NK-92 (cell line): ENCODE measurements at regions not wholly inside any gene's neighbourhood (a gene's known extent, or its start where the extent isn't known, plus 50 kb on each side); places are given as distances from the start of the nearest gene placed in this dataset.

Experiments
- DNase-seq: peaks from one replicate; lab custom pipeline; 2025; ENCODE audit not compliant: unreplicated experiment; lab: John Stamatoyannopoulos, UW

GRCh38 chr1:14511796-14512585 lies 86.5 kb upstream of the KAZN start:
- no peak for DNase-seq

DNA sequence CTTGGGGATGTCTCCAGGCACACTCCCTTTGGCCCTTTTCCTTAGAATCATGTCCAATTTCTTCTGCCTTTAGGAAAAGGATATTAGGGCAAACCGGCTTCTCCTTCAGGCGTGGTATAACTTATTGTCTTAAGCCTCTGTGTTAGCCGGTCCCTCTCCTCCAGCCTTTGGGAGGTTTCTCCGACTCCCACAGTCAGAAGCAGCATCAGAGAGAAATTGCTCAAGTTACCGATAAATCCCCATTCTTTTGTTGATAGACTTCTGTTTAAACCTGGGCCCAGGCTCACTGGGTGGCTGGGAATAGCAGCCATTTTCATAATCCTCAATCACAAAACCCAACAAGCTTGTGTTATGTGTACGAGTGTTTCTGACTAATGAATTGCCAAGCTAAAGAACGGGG lies 85.4 kb upstream of the KAZN start:
- no peak for DNase-seq

GRCh38 chr1:14514739-14515138 lies 83.7 kb upstream of the KAZN start:
- DNase-seq = no peak

DNA sequence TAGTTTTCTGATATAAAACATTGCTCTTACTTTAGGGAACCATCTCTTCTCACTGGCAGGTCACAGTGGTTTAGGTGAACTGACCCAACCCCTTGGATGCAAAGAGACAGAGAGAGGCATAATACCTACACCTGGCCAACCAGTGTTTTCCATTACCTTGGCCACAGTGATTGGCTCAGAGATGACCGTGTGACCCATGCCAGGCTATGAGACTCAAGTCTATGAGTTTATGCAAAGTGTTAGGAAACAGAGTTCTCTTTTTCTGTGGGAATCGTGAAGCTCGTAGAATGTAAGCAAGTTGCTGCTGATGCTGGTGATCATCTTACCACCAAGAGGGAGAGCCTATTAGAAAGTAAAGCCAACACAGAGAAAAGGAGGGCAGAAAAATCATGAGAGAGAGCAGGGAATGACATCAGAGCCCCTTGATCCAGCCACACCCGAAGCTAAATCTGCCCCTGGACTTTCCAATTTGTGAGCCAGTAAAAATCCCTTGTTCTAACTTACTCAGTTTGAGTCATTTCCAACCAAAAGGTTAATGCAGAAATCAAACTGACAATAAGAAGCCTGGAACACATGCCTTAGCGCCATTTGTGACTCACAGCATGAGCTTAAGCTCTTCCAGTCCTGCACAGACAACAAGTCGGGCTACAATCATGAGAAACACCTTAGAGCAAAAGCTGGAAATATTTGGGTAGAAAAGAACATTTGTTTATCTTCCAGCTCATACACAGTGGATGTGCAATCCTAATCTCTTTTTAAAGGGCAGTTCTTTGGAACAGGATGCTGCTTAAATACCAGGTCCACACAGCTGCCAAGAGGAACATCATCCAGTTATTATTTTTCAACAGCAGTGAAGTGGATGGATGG lies 81.3 kb upstream of the KAZN start:
- no peak for DNase-seq

- no peak for DNase-seq
These were observed 80.7 kb upstream of the KAZN start for GRCh38 chr1:14517841-14518180.

DNA sequence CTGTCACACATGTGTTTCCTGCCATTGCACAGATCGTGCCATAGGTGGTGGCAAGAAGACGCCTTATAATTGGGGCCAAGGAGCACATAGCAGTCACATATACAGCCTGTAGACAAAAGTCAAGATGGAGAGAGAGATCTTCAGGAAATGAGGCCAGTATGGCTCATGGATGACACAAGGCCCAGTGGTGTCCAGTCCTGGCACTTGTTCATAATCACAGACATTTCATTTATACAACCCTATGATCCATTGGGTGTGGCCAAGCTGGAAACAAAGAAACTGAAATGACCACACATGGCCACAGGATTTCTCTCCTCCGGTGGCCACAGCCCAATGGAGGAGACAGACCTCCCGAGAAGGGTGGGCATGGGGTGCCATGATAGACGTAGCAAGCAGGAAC lies 78.5 kb upstream of the KAZN start:
- no peak for DNase-seq

GRCh38 chr1:14520514-14521163 lies 77.8 kb upstream of the KAZN start:
- no peak for DNase-seq

GRCh38 chr1:14521622-14522021 lies 76.9 kb upstream of the KAZN start:
- no peak for DNase-seq

GRCh38 chr1:14522077-14522925 lies 76.2 kb upstream of the KAZN start:
- DNase-seq = no peak

- DNase-seq = no peak
These were observed 75.6 kb upstream of the KAZN start for GRCh38 chr1:14522926-14523241.

DNA sequence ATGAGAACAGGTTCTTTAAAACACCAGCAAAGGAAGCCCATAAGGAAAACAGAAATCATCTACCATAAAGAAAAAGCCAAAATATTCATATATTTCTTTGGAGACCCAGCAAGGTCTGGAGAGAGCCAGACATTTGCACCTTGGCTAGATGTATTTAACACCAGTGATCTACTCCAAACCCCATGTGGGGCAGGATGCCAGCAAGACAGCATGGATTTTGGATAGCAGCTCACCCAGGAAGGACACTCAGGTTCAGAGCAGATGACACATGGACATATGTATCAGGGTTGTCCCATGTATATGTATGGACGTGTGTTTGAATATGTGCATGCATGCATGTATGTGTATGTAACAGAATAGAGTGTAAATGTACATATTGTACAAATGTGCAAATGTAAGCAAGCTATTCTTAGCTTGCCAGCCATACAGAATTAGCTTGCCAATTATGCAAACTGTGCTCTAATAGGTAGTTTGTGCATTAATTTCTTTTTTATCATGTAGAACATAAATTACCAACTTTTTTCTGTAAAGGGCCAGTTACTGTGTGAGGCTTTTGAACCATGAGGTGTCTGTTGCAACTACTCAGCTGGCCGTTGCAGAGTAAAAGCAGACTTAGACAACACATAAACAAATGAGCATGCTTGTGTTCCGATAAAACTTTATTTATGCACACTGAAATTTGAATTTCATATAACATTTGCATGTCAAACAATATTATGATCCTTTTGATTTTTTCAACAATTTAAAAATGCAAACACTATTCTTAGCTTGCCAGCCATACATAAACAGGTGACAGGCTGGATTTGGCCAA lies 73.5 kb upstream of the KAZN start:
- no peak for DNase-seq

DNA sequence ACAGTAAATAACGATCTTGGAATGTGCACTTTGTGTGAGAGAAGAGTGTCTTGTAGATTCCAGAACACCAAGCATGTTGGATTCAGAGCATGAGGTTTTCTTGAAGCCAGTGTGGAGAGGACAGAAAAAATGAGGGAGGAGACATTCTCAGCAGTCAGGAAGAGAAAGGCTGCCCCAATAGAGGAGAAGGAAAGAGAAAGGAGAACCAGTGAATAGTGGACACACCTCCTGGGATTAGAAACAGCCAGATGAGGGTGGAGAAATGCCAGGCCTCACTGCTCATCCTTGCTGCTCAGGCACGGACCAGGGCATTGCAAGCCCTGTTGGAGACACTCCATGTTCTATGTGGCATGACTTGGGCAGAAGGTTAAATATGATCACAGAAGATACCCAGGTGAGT lies 69.0 kb upstream of the KAZN start:
- no peak for DNase-seq

GRCh38 chr1:14531519-14531918 lies 67.0 kb upstream of the KAZN start:
- DNase-seq = no peak

GRCh38 chr1:14535619-14536355 lies 62.7 kb upstream of the KAZN start:
- DNase-seq = no peak

DNA sequence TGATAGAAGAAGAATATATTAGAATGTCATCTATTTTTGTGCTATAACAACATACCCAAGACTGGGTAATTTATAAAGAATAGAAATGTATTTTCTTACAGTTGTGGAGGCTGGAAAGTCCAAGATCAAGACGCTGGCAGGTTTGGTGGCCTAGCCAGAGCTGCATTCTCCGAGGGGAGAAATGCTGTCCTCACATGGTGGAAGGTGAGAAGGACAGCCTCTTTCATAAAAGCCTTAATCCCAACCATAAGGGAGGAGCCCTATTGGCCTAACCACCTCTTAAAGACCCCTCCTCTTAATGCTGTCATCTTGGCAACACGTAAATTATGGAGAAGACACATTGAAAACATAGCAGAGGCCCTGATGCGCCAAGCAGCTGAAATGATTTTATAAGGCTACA lies 60.1 kb upstream of the KAZN start:
- DNase-seq = no peak

DNA sequence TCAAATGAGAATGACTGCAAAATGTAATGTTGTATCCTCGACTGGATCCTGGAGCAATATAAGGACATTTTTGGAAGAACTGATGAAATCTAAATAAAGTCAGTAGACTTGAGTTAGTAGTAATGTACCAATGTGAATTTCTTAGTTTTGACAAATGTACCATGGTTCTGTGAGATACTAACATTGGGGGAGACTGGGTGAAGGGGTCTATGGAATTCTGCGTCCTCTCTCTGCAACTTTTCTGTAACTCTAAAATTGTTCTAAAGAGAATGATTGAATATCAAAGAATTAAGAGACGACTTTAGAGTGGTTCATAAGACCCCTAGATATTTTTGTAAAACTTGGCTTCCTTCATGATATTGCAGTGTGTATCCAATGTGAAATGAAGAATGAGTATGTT lies 59.2 kb upstream of the KAZN start:
- no peak for DNase-seq

DNA sequence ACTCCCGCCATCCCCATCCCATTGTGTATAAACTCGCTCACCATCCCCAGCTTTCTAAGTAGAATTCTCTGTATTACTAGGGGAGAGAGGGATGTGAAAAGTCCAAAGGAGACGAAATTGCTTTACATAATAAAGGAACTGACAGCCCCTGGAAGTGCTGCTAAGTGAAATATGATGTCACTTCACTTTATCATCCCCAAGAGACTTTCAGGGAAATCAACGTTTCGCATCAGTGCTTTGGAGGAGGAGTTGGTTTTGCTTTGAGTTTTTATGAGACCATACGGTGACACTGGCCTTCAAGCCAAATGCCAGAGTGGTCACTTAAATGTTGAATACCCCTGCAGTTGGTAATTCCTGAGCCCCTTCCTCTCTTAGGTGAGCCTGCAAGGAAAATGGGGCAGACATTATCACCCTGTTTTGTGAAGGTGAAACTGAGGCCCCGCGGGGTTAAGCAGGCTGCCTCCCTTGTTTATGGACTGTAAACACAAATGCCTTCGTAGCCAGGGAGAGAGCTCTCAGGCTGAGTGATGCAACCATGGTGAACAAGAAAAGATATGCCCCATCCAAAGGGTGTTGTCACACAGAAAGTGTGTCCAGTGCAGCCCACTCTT lies 58.4 kb upstream of the KAZN start:
- no peak for DNase-seq

- DNase-seq = no peak
These were observed 57.1 kb upstream of the KAZN start for GRCh38 chr1:14541348-14541747.

GRCh38 chr1:14543191-14543840 lies 55.2 kb upstream of the KAZN start:
- DNase-seq = no peak
